Transverse colon (tissue), 4 donors: ENCODE measurements at regions not wholly inside any gene's neighbourhood (a gene's known extent, or its start where the extent isn't known, plus 50 kb on each side); places are given as distances from the start of the nearest gene placed in this dataset.
"Not testable (repeated sequence)": the region's sequence is repeated elsewhere in the genome, so short reads cannot be mapped to it uniquely, and the experiment has no call there.

ENCODE experiments used
- DNase-seq: peaks from one replicate; pipeline ENCODE4 v3.0.0-alpha.2; 2019
- H3K27ac ChIP-seq, 4 donors: fragments of 200-600 bp; sonication (generic); 2 replicates each; pipeline ENCODE4 v1.5.1; 2016 to 2018; ENCODE audit warnings: inconsistent platforms in 4 of 4
- H3K27me3 ChIP-seq: fragments of 200-600 bp; sonication (generic); 2 replicates; pipeline ENCODE4 v1.5.1; 2017; ENCODE audit warnings: inconsistent platforms
- H3K36me3 ChIP-seq, 4 donors: fragments of 200-600 bp; sonication (generic); 2 replicates each; pipeline ENCODE4 v1.5.1; 2017 to 2019; ENCODE audit warnings: inconsistent platforms in 4 of 4
- H3K4me1 ChIP-seq, 4 donors: fragments of 200-600 bp; sonication (generic); 2 replicates each; pipeline ENCODE4 v1.5.1; 2017 to 2020; ENCODE audit warnings: inconsistent platforms in 4 of 4
- H3K4me3 ChIP-seq, 4 donors: fragments of 200-600 bp; sonication (generic); 1 replicate in 1 of 4; 2 replicates in 3 of 4; pipeline versions ENCODE4 v1.5.1 to v1.6.1; 2017 to 2019; ENCODE audit warnings: inconsistent platforms in 4 of 4
- H3K9me3 ChIP-seq, 2 donors: fragments of 200-600 bp; sonication (generic); 2 replicates each; pipeline ENCODE4 v1.5.1; 2017 to 2019; ENCODE audit warnings: inconsistent platforms in 2 of 2
- EP300 ChIP-seq: sonication (generic); formaldehyde crosslinking; IDR thresholded peaks from one replicate; pipeline ENCODE4 v1.6.1; 2017; ENCODE audit warnings: antibody characterized with exemption, low read depth
- POLR2A ChIP-seq: fragments of 450-650 bp; IDR thresholded peaks from one replicate; pipeline ENCODE4 v1.6.1; 2016; ENCODE audit warnings: antibody characterized with exemption, mild to moderate bottlenecking, moderate library complexity
- POLR2AphosphoS5 ChIP-seq, 3 donors: sonication (generic); formaldehyde crosslinking; IDR thresholded peaks; one replicate each; pipeline ENCODE4 v1.6.1; 2016; ENCODE audit warnings: antibody characterized with exemption in 3 of 3
- WGBS, 2 donors: methylation state at CpG; one replicate each; pipeline ENCODE4 v1.1.5; 2018; ENCODE audit warnings: low coverage in 1 of 2; 5-methylcytosine and 5-hydroxymethylcytosine counted together
- in situ Hi-C, 4 donors: fragments of 200-750 bp; cut with MboI; loops; one replicate each; pipeline versions ENCODE4 v1.15.0 to v1.15.1; 2017; ENCODE audit warnings: low sequenced_read_pairs in 3 of 4, low pct_ligation_motif_present in 1 of 4, low pct_unique_long_range_greater_than_20kb in 1 of 4
- intact Hi-C: fragments of 100-400 bp; cut with DNase I; formaldehyde crosslinking; loops from one replicate; pipeline ENCODE4 v1.15.1; 2023; ENCODE audit warnings: low total_unique reads
- TF ChIP-seq, protein P1 (sequence below), 5 experiments: fragments of 200-600 bp in 3 of 5; fragments of 450-650 bp in 2 of 5; sonication (generic) in 3 of 5; IDR thresholded peaks; 1 replicate in 2 of 5; 2 replicates in 3 of 5; pipeline ENCODE4 v1.5.1; 2016 to 2017; ENCODE audit warnings: antibody characterized with exemption in 5 of 5, inconsistent platforms in 3 of 5, mild to moderate bottlenecking in 2 of 5, moderate library complexity in 1 of 5

DNA sequence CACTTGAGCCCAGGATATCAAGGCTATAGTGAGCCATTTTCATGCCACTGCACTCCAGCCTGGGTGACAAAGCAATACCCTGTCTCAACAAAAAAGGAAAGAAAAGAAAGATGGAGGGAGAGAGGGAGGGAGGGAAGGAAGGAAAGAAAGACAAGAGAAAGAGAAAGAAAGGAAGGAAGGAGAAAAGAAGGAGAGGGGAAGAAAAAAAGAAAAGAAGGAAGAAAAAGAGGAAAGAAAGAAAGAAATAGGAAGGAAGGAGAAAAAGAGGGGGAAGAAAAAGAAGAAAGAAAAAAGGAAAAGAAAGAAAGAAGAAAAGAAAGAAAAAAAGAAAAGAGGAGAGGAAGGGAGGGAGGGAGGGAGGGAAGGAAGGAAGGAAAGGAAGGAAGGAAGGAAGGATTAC is 321.5 kb upstream of the CNTNAP2 start:
- Histone ChIP-seq H3K9me3 (no peaks in the 10 kb centered on the region), H3K4me1 (no peaks in the 10 kb centered on the region), H3K4me3 (no peak overlapping the region), H3K27ac (no peak overlapping the region), H3K27me3 (no peaks in the 10 kb centered on the region), H3K36me3 (no peaks in the 10 kb centered on the region)
- in situ Hi-C loops (no loop called here), intact Hi-C loops (no loop called here)
- no peak for DNase-seq
- TF ChIP-seq, protein P1, sequence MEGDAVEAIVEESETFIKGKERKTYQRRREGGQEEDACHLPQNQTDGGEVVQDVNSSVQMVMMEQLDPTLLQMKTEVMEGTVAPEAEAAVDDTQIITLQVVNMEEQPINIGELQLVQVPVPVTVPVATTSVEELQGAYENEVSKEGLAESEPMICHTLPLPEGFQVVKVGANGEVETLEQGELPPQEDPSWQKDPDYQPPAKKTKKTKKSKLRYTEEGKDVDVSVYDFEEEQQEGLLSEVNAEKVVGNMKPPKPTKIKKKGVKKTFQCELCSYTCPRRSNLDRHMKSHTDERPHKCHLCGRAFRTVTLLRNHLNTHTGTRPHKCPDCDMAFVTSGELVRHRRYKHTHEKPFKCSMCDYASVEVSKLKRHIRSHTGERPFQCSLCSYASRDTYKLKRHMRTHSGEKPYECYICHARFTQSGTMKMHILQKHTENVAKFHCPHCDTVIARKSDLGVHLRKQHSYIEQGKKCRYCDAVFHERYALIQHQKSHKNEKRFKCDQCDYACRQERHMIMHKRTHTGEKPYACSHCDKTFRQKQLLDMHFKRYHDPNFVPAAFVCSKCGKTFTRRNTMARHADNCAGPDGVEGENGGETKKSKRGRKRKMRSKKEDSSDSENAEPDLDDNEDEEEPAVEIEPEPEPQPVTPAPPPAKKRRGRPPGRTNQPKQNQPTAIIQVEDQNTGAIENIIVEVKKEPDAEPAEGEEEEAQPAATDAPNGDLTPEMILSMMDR (IDR thresholded peaks at IDR 0.05), result no peak
- no peak for TF ChIP-seq EP300
- no peak for TF ChIP-seq POLR2AphosphoS5 (IDR thresholded peaks at IDR 0.05)

DNA sequence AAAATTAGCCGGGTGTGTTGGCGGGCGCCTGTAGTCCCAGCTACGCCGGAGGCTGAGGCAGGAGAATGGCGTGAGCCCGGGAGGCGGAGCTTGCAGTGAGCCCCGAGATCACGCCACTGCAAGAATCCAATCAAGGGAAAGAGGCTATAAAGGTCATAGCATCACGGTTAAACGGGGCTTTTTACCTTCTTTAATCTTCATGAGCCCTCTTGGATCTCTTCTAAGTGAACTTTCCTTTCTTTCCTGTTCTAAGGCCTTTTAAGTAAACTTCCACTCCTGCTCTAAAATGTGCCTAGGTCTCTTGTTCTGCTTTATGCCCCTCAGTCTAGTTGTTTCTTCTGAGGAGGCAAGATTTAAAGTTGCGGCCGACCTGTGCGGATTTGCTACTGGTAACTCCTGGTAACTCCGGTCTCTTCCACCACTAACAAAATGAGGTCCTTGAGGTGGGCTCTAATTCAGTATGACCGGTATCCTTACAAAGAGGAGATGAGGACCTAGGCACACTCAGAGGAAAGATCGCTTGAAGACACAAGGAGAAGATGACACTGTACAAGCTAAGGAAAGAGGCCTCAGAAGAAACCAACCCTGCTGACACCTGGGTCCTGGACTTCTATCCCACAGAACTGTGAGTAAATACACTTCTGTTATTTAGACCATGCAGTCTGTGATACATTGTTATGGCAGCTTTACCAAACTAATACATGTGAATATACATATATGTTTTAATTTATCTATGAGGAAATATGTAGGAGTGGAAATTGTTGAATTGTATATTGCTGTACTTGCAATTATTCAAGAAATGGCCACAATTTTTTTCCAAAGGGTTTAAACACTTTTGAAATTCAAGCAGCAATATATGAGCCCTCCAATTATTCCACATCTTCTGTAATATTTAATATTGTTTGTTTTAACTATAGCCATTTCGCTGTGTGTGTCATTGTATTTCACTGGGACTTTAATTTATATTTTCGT is 331.5 kb upstream of the CNTNAP2 start:
- intact Hi-C loops, result no loop called here
- H3K4me1 ChIP-seq, result no peaks in the 10 kb centered on the region
- TF ChIP-seq EP300, result no peak
- TF ChIP-seq, protein P1 (IDR thresholded peaks at IDR 0.05), result no peak
- TF ChIP-seq POLR2A, result no peak
- no peak for TF ChIP-seq POLR2AphosphoS5 (IDR thresholded peaks at IDR 0.05)
- in situ Hi-C loops, result no loop called here
- DNase-seq, result no peak
- no peaks in the 10 kb centered on the region for H3K27me3 ChIP-seq
- WGBS, 2 donors, result 89 to 91% methylated on average over 15 to 20 of the region's 20 CpGs
- H3K27ac ChIP-seq, result no peak overlapping the region
- peaks cover 0 to 6% of the 10 kb centered on the region in 2 donors for H3K9me3 ChIP-seq
- no peak overlapping the region for H3K4me3 ChIP-seq
- H3K36me3 ChIP-seq, result no peaks in the 10 kb centered on the region

DNA sequence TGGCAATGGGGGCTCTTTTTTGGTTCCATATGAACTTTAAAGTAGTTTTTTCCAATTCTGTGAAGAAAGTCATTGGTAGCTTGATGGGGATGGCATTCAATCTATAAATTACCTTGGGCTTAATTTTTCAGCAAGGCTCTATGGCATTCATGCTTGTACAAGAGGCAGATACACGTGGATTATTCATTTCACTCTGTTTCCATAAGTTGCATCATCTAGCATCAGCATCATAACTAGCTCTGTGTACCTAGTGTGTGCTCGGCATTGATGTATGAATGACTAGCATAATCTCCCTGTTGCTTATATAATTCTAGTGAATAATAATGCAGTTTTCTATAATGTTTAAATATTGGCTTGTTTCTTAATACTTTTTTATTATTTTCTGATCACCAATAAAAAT is 335.2 kb upstream of the CNTNAP2 start:
- H3K4me3 ChIP-seq, DNase-seq, H3K9me3 ChIP-seq, H3K27me3 ChIP-seq, H3K27ac ChIP-seq, H3K36me3 ChIP-seq, H3K4me1 ChIP-seq, intact Hi-C loops, in situ Hi-C loops: not testable (repeated sequence)
- 58 to 64% methylated on average over 2 of the region's 2 CpGs for WGBS, 2 donors

DNA sequence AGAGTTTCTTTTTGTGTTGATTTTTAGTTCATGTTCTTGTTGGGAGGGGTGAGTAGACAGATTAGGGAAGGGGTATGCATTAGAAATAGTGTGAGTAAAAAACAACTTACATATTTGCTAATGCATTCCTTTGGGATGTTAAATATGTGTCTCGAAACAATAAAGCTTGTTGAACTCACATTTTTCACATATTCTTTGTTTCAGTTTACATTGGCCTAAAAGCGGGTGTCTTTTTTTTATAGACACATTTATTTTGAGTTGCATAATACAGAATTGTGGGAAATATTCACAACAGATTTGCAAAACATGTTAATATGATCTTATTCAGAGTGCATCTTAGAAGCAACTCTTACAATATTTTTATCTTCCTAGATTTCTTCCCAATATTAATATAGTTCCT is 337.5 kb upstream of the CNTNAP2 start:
- TF ChIP-seq, protein P1 (IDR thresholded peaks at IDR 0.05), result no peak
- TF ChIP-seq POLR2A (no peak), EP300 (no peak), POLR2AphosphoS5 (IDR thresholded peaks at IDR 0.05) (no peak)
- WGBS, 2 donors, result 69 to 86% methylated on average over 2 of the region's 2 CpGs
- H3K4me3 ChIP-seq, result no peak overlapping the region
- no peaks in the 10 kb centered on the region for H3K4me1 ChIP-seq
- no peak overlapping the region for H3K27ac ChIP-seq
- intact Hi-C loops, result no loop called here
- DNase-seq, result no peak
- no peaks in the 10 kb centered on the region for H3K27me3 ChIP-seq
- H3K36me3 ChIP-seq, result no peaks in the 10 kb centered on the region
- H3K9me3 ChIP-seq, result peaks cover 0 to 5% of the 10 kb centered on the region in 2 donors
- in situ Hi-C loops, result no loop called here
